GM23248 (cell line): ENCODE measurements at regions not wholly inside any gene's neighbourhood (a gene's known extent, or its start where the extent isn't known, plus 50 kb on each side); places are given as distances from the start of the nearest gene placed in this dataset.

Experiments
- DNase-seq: peaks from one replicate; pipeline ENCODE4 v3.0.0-alpha.2; 2015
- H2AFZ ChIP-seq: fragments of 200-600 bp; sonication (generic); 2 replicates; pipeline ENCODE4 v1.6.1; 2016; ENCODE audit warnings: antibody characterized with exemption
- H3F3A ChIP-seq: fragments of 200-600 bp; sonication (generic); 2 replicates; pipeline ENCODE4 v1.6.1; 2016; ENCODE audit warnings: mild to moderate bottlenecking, antibody characterized with exemption, mixed run types; ENCODE audit not compliant: insufficient read depth
- H3K27ac ChIP-seq: fragments of 200-600 bp; sonication (generic); 2 replicates; pipeline ENCODE4 v1.5.1; 2016; ENCODE audit warnings: mild to moderate bottlenecking
- H3K27me3 ChIP-seq: fragments of 200-600 bp; sonication (generic); replicated peaks from 2 replicates; pipeline ENCODE4 v1.6.1; 2016; ENCODE audit warnings: mild to moderate bottlenecking; ENCODE audit not compliant: insufficient read depth
- H3K36me3 ChIP-seq: fragments of 200-600 bp; sonication (generic); 2 replicates; pipeline ENCODE4 v1.6.1; 2016; ENCODE audit warnings: low read depth, mild to moderate bottlenecking
- H3K4me1 ChIP-seq: fragments of 200-600 bp; sonication (generic); 2 replicates; pipeline ENCODE4 v1.6.1; 2016; ENCODE audit warnings: mild to moderate bottlenecking; ENCODE audit not compliant: insufficient read depth
- H3K4me2 ChIP-seq: fragments of 200-600 bp; sonication (generic); one replicate; pipeline ENCODE4 v1.6.1; 2016; ENCODE audit warnings: mild to moderate bottlenecking; ENCODE audit not compliant: unreplicated experiment
- H3K4me3 ChIP-seq: fragments of 200-600 bp; sonication (generic); 2 replicates; pipeline ENCODE4 v1.5.1; 2016; ENCODE audit warnings: mild to moderate bottlenecking
- H3K79me2 ChIP-seq: fragments of 200-600 bp; sonication (generic); 2 replicates; pipeline ENCODE4 v1.6.1; 2016; ENCODE audit warnings: mild to moderate bottlenecking; ENCODE audit not compliant: insufficient read depth
- H3K9ac ChIP-seq: fragments of 200-600 bp; sonication (generic); 2 replicates; pipeline ENCODE4 v1.6.1; 2016; ENCODE audit warnings: mild to moderate bottlenecking
- H3K9me2 ChIP-seq: fragments of 200-600 bp; sonication (generic); 2 replicates; pipeline ENCODE4 v1.6.1; 2016; ENCODE audit warnings: mixed run types, mild to moderate bottlenecking, moderate library complexity; ENCODE audit not compliant: insufficient read depth
- H3K9me3 ChIP-seq: fragments of 200-600 bp; sonication (generic); one replicate; pipeline ENCODE4 v1.6.1; 2017; ENCODE audit warnings: low read depth
- H4K20me1 ChIP-seq: fragments of 200-600 bp; sonication (generic); 2 replicates; pipeline ENCODE4 v1.6.0; 2016; ENCODE audit not compliant: insufficient read depth
- EZH2 ChIP-seq: fragments of 200-600 bp; sonication (generic); IDR thresholded peaks from 2 replicates; pipeline ENCODE4 v1.6.1; 2018; ENCODE audit warnings: antibody characterized with exemption, mild to moderate bottlenecking; ENCODE audit not compliant: insufficient read depth, poor library complexity, severe bottlenecking
- EZH2phosphoT487 ChIP-seq: fragments of 200-600 bp; sonication (generic); IDR thresholded peaks from 2 replicates; pipeline ENCODE4 v1.6.1; 2018; ENCODE audit warnings: antibody characterized with exemption, moderate library complexity, mild to moderate bottlenecking, low read depth; ENCODE audit not compliant: insufficient read depth
- WGBS, 2 experiments: methylation state at CpG; one replicate each; pipeline ENCODE4 v1.1.6; 2015 to 2017; ENCODE audit warnings: low lambda C conversion rate in 2 of 2, low coverage in 1 of 2; ENCODE audit errors: missing lambda C conversion rate in 2 of 2; 5-methylcytosine and 5-hydroxymethylcytosine counted together
- in situ Hi-C: fragments of 300-500 bp; cut with MboI; formaldehyde crosslinking; loops from 2 replicates; pipeline ENCODE4 v1.15.0; 2020

- H3K27me3 ChIP-seq, result no peaks in the 10 kb centered on the region
- peaks cover 19% of the 10 kb centered on the region for H3F3A ChIP-seq
- H3K36me3 ChIP-seq, result no peaks in the 10 kb centered on the region
- H3K4me1 ChIP-seq, result peaks cover 31% of the 10 kb centered on the region
- peak overlapping the region; percentile 37 for H3K9ac ChIP-seq
- H4K20me1 ChIP-seq, result no peaks in the 10 kb centered on the region; the same call in 1 of the 2 replicates
- peak overlapping the region; percentile 25 for H3K4me3 ChIP-seq
- no peaks in the 10 kb centered on the region for H3K9me3 ChIP-seq
- H3K4me2 ChIP-seq, result peak overlapping the region; percentile 69
- no peaks in the 10 kb centered on the region for H3K9me2 ChIP-seq
- WGBS, 2 experiments, result 19 to 27% methylated on average over 5 of the region's 5 CpGs
- H3K79me2 ChIP-seq, result peaks cover 99% of the 10 kb centered on the region
- in situ Hi-C loops, result loop anchor here (10.0 to 25.0 kb wide), 3 partner anchors 190 to 968 kb away; no protein-coding TSS in a partner anchor
- no peak overlapping the region for H2AFZ ChIP-seq
- peak overlapping the region; percentile 50 for H3K27ac ChIP-seq
- DNase-seq, result peak; percentile 94
- TF ChIP-seq EZH2 (no peak), EZH2phosphoT487 (no peak)
Observed at GRCh38 chr3:159804726-159805410, 183.8 kb upstream of the IL12A start.

- Histone ChIP-seq H3K9me3 (no peaks in the 10 kb centered on the region), H3K9ac (no peak overlapping the region), H3F3A (peaks cover 19% of the 10 kb centered on the region), H3K4me1 (peaks cover 28% of the 10 kb centered on the region), H4K20me1 (no peaks in the 10 kb centered on the region; the same call in 1 of the 2 replicates), H3K27me3 (no peaks in the 10 kb centered on the region), H3K4me3 (no peak overlapping the region), H3K27ac (no peak overlapping the region), H3K4me2 (no peak overlapping the region), H3K9me2 (no peaks in the 10 kb centered on the region), H2AFZ (no peak overlapping the region), H3K79me2 (peaks cover 99% of the 10 kb centered on the region), H3K36me3 (no peaks in the 10 kb centered on the region)
- TF ChIP-seq EZH2, result no peak
- no peak for TF ChIP-seq EZH2phosphoT487
- in situ Hi-C loops, result loop anchor here (10.0 to 25.0 kb wide), 3 partner anchors 191 to 968 kb away; no protein-coding TSS in a partner anchor
- WGBS, 2 experiments, result 81 to 86% methylated on average over 1 of the region's 1 CpG
- no peak for DNase-seq
Observed at GRCh38 chr3:159805411-159805772, 183.2 kb upstream of the IL12A start.

- Histone ChIP-seq H3F3A (peaks cover 19% of the 10 kb centered on the region), H4K20me1 (no peaks in the 10 kb centered on the region; the same call in 1 of the 2 replicates), H3K27ac (no peak overlapping the region), H2AFZ (no peak overlapping the region), H3K4me1 (peaks cover 20% of the 10 kb centered on the region), H3K9me2 (no peaks in the 10 kb centered on the region), H3K79me2 (peaks cover 99% of the 10 kb centered on the region), H3K27me3 (no peaks in the 10 kb centered on the region), H3K9me3 (no peaks in the 10 kb centered on the region), H3K4me3 (no peak overlapping the region), H3K4me2 (no peak overlapping the region), H3K9ac (no peak overlapping the region), H3K36me3 (no peaks in the 10 kb centered on the region)
- DNase-seq, result no peak
- TF ChIP-seq EZH2phosphoT487, result no peak
- no peak for TF ChIP-seq EZH2
- 43 to 47% methylated on average over 5 of the region's 5 CpGs for WGBS, 2 experiments
- in situ Hi-C loops, result loop anchor here (10.0 to 25.0 kb wide), 3 partner anchors 192 to 969 kb away; no protein-coding TSS in a partner anchor
Observed at GRCh38 chr3:159806412-159806811, 182.2 kb upstream of the IL12A start.

- Histone ChIP-seq H3K9ac (no peak overlapping the region), H3K36me3 (no peaks in the 10 kb centered on the region), H3K27ac (no peak overlapping the region), H3K4me2 (no peak overlapping the region), H3K27me3 (no peaks in the 10 kb centered on the region), H3K9me2 (no peaks in the 10 kb centered on the region), H3K79me2 (peaks cover 99% of the 10 kb centered on the region), H3K9me3 (no peaks in the 10 kb centered on the region), H4K20me1 (no peaks in the 10 kb centered on the region; the same call in 1 of the 2 replicates), H3F3A (peaks cover 19% of the 10 kb centered on the region), H3K4me1 (peaks cover 11% of the 10 kb centered on the region), H3K4me3 (no peak overlapping the region), H2AFZ (no peak overlapping the region)
- TF ChIP-seq EZH2phosphoT487 (no peak), EZH2 (no peak)
- DNase-seq, result no peak
- 83% methylated on average over 3 of the region's 3 CpGs for WGBS, 2 experiments
- in situ Hi-C loops, result loop anchor here (10.0 to 25.0 kb wide), 3 partner anchors 193 to 970 kb away; no protein-coding TSS in a partner anchor
Observed at GRCh38 chr3:159807137-159808040, 181.2 kb upstream of the IL12A start.
